ENCODE measurements at regions not wholly inside any gene's neighbourhood (a gene's known extent, or its start where the extent isn't known, plus 50 kb on each side); places are given as distances from the start of the nearest gene placed in this dataset.

DNA sequence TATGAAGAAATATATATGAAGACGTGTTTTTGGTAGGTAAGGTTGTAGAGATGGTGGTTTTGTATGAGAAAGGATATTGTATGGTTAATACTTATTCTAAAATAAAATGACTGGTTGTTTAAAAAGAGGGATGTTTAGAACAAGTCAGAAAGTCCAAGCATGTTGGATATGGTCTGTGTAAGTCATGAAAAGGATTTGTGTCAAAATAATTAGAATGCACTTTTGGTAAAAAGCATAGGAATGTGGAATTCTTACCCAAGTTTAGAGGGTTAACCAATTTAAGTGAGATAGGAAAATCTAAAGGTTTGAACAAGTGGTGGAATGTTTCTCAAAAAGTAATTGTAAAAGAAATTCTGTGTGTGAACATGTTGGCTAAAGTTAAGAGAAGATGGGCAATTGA is 1556.5 kb upstream of the C9orf72 start:
- ChIA-PET CTCF (no interaction called here), POLR2A (no interaction called here)
- TF ChIP-seq, protein P1, sequence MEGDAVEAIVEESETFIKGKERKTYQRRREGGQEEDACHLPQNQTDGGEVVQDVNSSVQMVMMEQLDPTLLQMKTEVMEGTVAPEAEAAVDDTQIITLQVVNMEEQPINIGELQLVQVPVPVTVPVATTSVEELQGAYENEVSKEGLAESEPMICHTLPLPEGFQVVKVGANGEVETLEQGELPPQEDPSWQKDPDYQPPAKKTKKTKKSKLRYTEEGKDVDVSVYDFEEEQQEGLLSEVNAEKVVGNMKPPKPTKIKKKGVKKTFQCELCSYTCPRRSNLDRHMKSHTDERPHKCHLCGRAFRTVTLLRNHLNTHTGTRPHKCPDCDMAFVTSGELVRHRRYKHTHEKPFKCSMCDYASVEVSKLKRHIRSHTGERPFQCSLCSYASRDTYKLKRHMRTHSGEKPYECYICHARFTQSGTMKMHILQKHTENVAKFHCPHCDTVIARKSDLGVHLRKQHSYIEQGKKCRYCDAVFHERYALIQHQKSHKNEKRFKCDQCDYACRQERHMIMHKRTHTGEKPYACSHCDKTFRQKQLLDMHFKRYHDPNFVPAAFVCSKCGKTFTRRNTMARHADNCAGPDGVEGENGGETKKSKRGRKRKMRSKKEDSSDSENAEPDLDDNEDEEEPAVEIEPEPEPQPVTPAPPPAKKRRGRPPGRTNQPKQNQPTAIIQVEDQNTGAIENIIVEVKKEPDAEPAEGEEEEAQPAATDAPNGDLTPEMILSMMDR (IDR thresholded peaks at IDR 0.05; ENCODE audit: control extremely low read depth, extremely low read depth, low read depth, missing control alignments): no peak
- no peak for DNase-seq (ENCODE audit: extremely low spot score)

DNA sequence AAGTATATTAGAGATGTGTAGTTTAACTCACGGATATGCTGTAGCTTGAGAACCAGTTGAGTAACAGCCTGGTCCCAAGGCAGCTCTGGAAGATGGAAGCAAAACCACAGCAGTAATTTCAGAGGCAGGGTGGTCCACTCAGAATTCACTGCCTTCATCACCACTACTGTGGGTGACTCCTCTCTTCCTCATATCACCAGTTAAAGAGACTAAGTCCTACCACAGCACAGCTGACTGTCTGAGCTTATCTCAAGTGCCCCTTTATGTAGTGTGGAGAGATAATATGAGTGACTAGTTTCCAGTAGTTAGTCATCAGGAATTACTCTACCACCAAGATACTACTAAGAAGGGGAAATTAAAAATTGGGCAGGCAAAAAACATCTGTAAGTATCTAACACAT is 1571.2 kb upstream of the C9orf72 start:
- TF ChIP-seq, protein P1 (IDR thresholded peaks at IDR 0.05; ENCODE audit: control extremely low read depth, extremely low read depth, low read depth, missing control alignments): no peak
- ChIA-PET CTCF (no interaction called here), POLR2A (no interaction called here)
- DNase-seq (ENCODE audit: extremely low spot score): no peak

GRCh38 chr9:29150606-29151005 is 1577.3 kb upstream of the C9orf72 start:
- DNase-seq (ENCODE audit: extremely low spot score): no peak
- ChIA-PET POLR2A (no interaction called here), CTCF (no interaction called here)
- TF ChIP-seq, protein P1 (IDR thresholded peaks at IDR 0.05; ENCODE audit: control extremely low read depth, extremely low read depth, low read depth, missing control alignments): no peak

DNA sequence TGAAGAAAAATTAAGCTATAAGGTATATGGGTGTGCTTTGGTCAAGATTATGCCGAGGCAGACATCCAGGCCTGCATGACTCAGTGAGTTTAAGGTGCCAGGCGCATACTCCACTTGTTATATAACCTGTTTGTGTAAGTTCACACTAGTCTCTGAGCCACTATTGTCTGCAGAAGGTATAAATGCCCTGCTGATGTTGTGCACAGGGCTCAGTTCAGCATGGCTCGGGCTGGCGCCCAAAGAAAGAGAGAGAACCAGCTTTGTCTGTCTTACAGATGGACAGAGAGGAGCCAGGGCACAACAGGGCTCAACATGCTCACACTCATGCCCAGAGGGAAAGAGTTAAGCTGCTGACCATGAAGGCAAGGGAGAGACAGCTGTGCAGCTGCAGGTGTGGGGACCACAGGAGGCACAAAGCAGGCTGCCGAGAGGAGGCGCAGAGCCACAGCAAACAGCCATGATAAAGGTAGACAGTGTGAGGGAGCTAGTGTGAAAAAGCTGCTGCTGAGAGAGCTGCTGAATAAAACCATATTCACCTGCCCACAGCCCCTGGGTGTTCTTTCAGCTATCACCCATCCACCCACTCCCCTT is 1587.6 kb upstream of the C9orf72 start:
- POLR2A ChIA-PET: no interaction called here
- no peak for DNase-seq (ENCODE audit: extremely low spot score)
- CTCF ChIA-PET: no interaction called here
- TF ChIP-seq, protein P1 (IDR thresholded peaks at IDR 0.05; ENCODE audit: control extremely low read depth, extremely low read depth, low read depth, missing control alignments): no peak

- TF ChIP-seq, protein P1 (IDR thresholded peaks at IDR 0.05; ENCODE audit: control extremely low read depth, extremely low read depth, low read depth, missing control alignments): no peak
- ChIA-PET POLR2A (no interaction called here), CTCF (no interaction called here)
- DNase-seq (ENCODE audit: extremely low spot score): no peak
These were observed 1600.9 kb upstream of the C9orf72 start for GRCh38 chr9:29174136-29174535.

DNA sequence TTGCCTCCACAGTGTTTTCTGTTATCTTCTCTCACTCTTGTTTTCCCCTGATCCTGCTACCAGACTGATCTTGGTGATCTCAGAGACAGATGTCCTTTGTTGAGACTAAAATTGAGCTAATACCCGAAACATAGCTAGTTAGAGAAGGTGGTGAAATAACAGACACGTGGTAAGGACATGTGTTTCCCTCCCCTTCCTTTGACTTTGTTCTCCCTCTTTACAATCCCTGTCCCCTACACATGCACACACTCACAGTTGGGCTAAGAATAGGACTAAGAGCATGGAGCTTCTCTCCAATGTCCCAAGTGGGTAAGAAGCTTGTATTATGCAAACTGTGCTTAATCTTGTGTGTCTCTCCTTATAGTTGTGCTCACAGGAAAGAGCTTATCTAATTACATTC is 1603.0 kb upstream of the C9orf72 start:
- ChIA-PET CTCF (interaction anchor here (1.2 kb wide), 1 partner anchor 10 kb away, joined by 5 read pairs; no protein-coding TSS in a partner anchor), POLR2A (no interaction called here)
- TF ChIP-seq, protein P1 (IDR thresholded peaks at IDR 0.05; ENCODE audit: control extremely low read depth, extremely low read depth, low read depth, missing control alignments): no peak
- no peak for DNase-seq (ENCODE audit: extremely low spot score)

- ChIA-PET CTCF (interaction anchor here (1.2 kb wide), 1 partner anchor 11 kb away, joined by 5 read pairs; no protein-coding TSS in a partner anchor), POLR2A (no interaction called here)
- DNase-seq (ENCODE audit: extremely low spot score): no peak
- TF ChIP-seq, protein P1 (IDR thresholded peaks at IDR 0.05; ENCODE audit: control extremely low read depth, extremely low read depth, low read depth, missing control alignments): no peak
These were observed 1603.5 kb upstream of the C9orf72 start for GRCh38 chr9:29176786-29177185.

All from GM10248 (cell line).